B cell (primary cell): ENCODE measurements at regions not wholly inside any gene's neighbourhood (a gene's known extent, or its start where the extent isn't known, plus 50 kb on each side); places are given as distances from the start of the nearest gene placed in this dataset.

Source experiments
- EZH2 ChIP-seq: IDR thresholded peaks from 2 replicates; pipeline ENCODE4 v1.6.1; 2012; ENCODE audit warnings: borderline replicate concordance, low read depth, mild to moderate bottlenecking, moderate library complexity, low read length; ENCODE audit not compliant: insufficient read depth, poor library complexity, severe bottlenecking
- TF ChIP-seq, protein P1 (sequence below): fragments of 200-600 bp; IDR thresholded peaks from one replicate; pipeline ENCODE4 v1.8.0; 2022; ENCODE audit warnings: antibody characterized with exemption, mild to moderate bottlenecking

DNA sequence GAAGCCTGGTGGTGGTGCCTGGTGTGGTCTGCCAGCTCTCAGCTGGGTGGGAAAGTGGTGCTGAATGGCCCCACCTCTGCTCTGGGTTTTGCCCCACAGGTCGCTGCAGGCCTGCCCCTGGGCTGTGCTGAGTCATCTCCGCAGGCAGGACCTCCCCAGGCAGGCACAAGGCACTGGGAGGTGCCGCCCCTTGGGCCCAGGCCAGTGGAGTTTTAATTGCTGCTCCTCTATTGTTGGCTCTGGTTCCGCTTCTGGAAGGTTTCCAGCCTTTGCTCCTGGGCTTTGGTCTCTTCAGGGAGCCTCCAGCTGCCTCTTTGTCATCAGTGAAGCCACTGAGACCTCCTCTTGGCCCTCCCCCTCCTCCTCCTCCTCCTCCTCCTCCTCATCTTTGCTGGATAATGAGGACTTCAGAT lies 180.3 kb upstream of the GRB10 start:
- TF ChIP-seq, protein P1, sequence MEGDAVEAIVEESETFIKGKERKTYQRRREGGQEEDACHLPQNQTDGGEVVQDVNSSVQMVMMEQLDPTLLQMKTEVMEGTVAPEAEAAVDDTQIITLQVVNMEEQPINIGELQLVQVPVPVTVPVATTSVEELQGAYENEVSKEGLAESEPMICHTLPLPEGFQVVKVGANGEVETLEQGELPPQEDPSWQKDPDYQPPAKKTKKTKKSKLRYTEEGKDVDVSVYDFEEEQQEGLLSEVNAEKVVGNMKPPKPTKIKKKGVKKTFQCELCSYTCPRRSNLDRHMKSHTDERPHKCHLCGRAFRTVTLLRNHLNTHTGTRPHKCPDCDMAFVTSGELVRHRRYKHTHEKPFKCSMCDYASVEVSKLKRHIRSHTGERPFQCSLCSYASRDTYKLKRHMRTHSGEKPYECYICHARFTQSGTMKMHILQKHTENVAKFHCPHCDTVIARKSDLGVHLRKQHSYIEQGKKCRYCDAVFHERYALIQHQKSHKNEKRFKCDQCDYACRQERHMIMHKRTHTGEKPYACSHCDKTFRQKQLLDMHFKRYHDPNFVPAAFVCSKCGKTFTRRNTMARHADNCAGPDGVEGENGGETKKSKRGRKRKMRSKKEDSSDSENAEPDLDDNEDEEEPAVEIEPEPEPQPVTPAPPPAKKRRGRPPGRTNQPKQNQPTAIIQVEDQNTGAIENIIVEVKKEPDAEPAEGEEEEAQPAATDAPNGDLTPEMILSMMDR, result no peak
- TF ChIP-seq EZH2, result no peak
